Stimulated activated CD4-positive, alpha-beta T cell treated with anti-CD3 and anti-CD28 coated beads, TNF-alpha, amount 100 ng/mL, for 24 hours (primary cell): ENCODE measurements at regions not wholly inside any gene's neighbourhood (a gene's known extent, or its start where the extent isn't known, plus 50 kb on each side); places are given as distances from the start of the nearest gene placed in this dataset.
"Not testable (repeated sequence)": the region's sequence is repeated elsewhere in the genome, so short reads cannot be mapped to it uniquely, and the experiment has no call there.

ENCODE experiments used
- DNase-seq, 3 experiments: peaks; one replicate each; pipeline ENCODE4 v3.0.0-alpha.2; 2020; ENCODE audit warnings: low read depth in 3 of 3

- no peak for DNase-seq
Observed at GRCh38 chr1:61028136-61028535, 54.2 kb upstream of the NFIA start.

GRCh38 chr1:61018068-61018467, 64.3 kb upstream of the NFIA start:
- not testable (repeated sequence) for DNase-seq

GRCh38 chr1:61017651-61018050, 64.7 kb upstream of the NFIA start:
- no peak for DNase-seq

GRCh38 chr1:61013946-61014667, 68.3 kb upstream of the NFIA start:
- no peak for DNase-seq

GRCh38 chr1:61013189-61013945, 69.0 kb upstream of the NFIA start:
- DNase-seq: no peak

GRCh38 chr1:61012341-61012761, 70.0 kb upstream of the NFIA start:
- DNase-seq: no peak

GRCh38 chr1:61011561-61012263, 70.6 kb upstream of the NFIA start:
- no peak for DNase-seq

GRCh38 chr1:61007534-61008364, 74.6 kb upstream of the NFIA start:
- no peak for DNase-seq

- DNase-seq: no peak
Observed at GRCh38 chr1:61005614-61006580, 76.5 kb upstream of the NFIA start.

- no peak for DNase-seq
Observed at GRCh38 chr1:61004262-61005003, 77.9 kb upstream of the NFIA start.

- no peak for DNase-seq
Observed at GRCh38 chr1:61000327-61000726, 82.0 kb upstream of the NFIA start.

- DNase-seq: no peak
Observed at GRCh38 chr1:60998786-60999185, 83.6 kb upstream of the NFIA start.

GRCh38 chr1:60994828-60995492, 87.4 kb upstream of the NFIA start:
- no peak for DNase-seq

GRCh38 chr1:60994369-60994768, 88.0 kb upstream of the NFIA start:
- DNase-seq: no peak

GRCh38 chr1:60992165-60992564, 90.2 kb upstream of the NFIA start:
- DNase-seq: no peak

GRCh38 chr1:60990714-60991090, 91.7 kb upstream of the NFIA start:
- DNase-seq: no peak

GRCh38 chr1:60989749-60990713, 92.3 kb upstream of the NFIA start:
- no peak for DNase-seq

- DNase-seq: no peak
Observed at GRCh38 chr1:60988891-60989290, 93.5 kb upstream of the NFIA start.
